ENCODE measurements at regions not wholly inside any gene's neighbourhood (a gene's known extent, or its start where the extent isn't known, plus 50 kb on each side); places are given as distances from the start of the nearest gene placed in this dataset.

- TF ChIP-seq, protein P1, sequence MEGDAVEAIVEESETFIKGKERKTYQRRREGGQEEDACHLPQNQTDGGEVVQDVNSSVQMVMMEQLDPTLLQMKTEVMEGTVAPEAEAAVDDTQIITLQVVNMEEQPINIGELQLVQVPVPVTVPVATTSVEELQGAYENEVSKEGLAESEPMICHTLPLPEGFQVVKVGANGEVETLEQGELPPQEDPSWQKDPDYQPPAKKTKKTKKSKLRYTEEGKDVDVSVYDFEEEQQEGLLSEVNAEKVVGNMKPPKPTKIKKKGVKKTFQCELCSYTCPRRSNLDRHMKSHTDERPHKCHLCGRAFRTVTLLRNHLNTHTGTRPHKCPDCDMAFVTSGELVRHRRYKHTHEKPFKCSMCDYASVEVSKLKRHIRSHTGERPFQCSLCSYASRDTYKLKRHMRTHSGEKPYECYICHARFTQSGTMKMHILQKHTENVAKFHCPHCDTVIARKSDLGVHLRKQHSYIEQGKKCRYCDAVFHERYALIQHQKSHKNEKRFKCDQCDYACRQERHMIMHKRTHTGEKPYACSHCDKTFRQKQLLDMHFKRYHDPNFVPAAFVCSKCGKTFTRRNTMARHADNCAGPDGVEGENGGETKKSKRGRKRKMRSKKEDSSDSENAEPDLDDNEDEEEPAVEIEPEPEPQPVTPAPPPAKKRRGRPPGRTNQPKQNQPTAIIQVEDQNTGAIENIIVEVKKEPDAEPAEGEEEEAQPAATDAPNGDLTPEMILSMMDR (IDR thresholded peaks at IDR 0.05; ENCODE audit: low read length) = no peak
- no peak for TF ChIP-seq EZH2 (optimal IDR thresholded peaks at IDR 0.05; ENCODE audit: low read depth, low read length)
- TF ChIP-seq EZH2phosphoT487 (IDR thresholded peaks at IDR 0.05; ENCODE audit: low read length) = no peak
Observed at GRCh38 chr7:124413029-124413428, 352.6 kb downstream of the GPR37 start.

Data from MM.1S (cell line).